HS-5 (cell line): ENCODE measurements at regions not wholly inside any gene's neighbourhood (a gene's known extent, or its start where the extent isn't known, plus 50 kb on each side); places are given as distances from the start of the nearest gene placed in this dataset.

Experiments used
- DNase-seq: peaks from one replicate; pipeline ENCODE4 v3.0.0-alpha.2; 2012; ENCODE audit warnings: low read depth

- no peak for DNase-seq
Observed at GRCh38 chr9:86830356-86830755, 117.0 kb downstream of the GAS1 start.

GRCh38 chr9:86829496-86830046 lies 117.7 kb downstream of the GAS1 start:
- no peak for DNase-seq

- DNase-seq: no peak
Observed at GRCh38 chr9:86828631-86829030, 118.7 kb downstream of the GAS1 start.

- no peak for DNase-seq
Observed at GRCh38 chr9:86827893-86828292, 119.4 kb downstream of the GAS1 start.

GRCh38 chr9:86825299-86825698 lies 122.0 kb downstream of the GAS1 start:
- DNase-seq: no peak

- no peak for DNase-seq
Observed at GRCh38 chr9:86822006-86822801, 125.1 kb downstream of the GAS1 start.

- no peak for DNase-seq
Observed at GRCh38 chr9:86821006-86821845, 126.1 kb downstream of the GAS1 start.

GRCh38 chr9:86819552-86819951 lies 127.8 kb downstream of the GAS1 start:
- DNase-seq: no peak

- DNase-seq: no peak
Observed at GRCh38 chr9:86818636-86819035, 128.7 kb downstream of the GAS1 start.

GRCh38 chr9:86816868-86817267 lies 130.4 kb downstream of the GAS1 start:
- no peak for DNase-seq

GRCh38 chr9:86816366-86816765 lies 130.9 kb downstream of the GAS1 start:
- DNase-seq: no peak

- no peak for DNase-seq
Observed at GRCh38 chr9:86812616-86813015, 134.7 kb downstream of the GAS1 start.

- no peak for DNase-seq
Observed at GRCh38 chr9:86809759-86810367, 137.4 kb downstream of the GAS1 start.

- no peak for DNase-seq
Observed at GRCh38 chr9:86809151-86809550, 138.2 kb downstream of the GAS1 start.

GRCh38 chr9:86807367-86807976 lies 139.8 kb downstream of the GAS1 start:
- no peak for DNase-seq

GRCh38 chr9:86804011-86804410 lies 143.3 kb downstream of the GAS1 start:
- no peak for DNase-seq

- DNase-seq: no peak
Observed at GRCh38 chr9:86802900-86803673, 144.2 kb downstream of the GAS1 start.

- no peak for DNase-seq
Observed at GRCh38 chr9:86801246-86801645, 146.1 kb downstream of the GAS1 start.

GRCh38 chr9:86800681-86801080 lies 146.6 kb downstream of the GAS1 start:
- DNase-seq: no peak

- no peak for DNase-seq
Observed at GRCh38 chr9:86798966-86799365, 148.3 kb downstream of the GAS1 start.

GRCh38 chr9:86796666-86797065 lies 150.6 kb downstream of the GAS1 start:
- no peak for DNase-seq
